ENCODE measurements at regions not wholly inside any gene's neighbourhood (a gene's known extent, or its start where the extent isn't known, plus 50 kb on each side); places are given as distances from the start of the nearest gene placed in this dataset.

DNA sequence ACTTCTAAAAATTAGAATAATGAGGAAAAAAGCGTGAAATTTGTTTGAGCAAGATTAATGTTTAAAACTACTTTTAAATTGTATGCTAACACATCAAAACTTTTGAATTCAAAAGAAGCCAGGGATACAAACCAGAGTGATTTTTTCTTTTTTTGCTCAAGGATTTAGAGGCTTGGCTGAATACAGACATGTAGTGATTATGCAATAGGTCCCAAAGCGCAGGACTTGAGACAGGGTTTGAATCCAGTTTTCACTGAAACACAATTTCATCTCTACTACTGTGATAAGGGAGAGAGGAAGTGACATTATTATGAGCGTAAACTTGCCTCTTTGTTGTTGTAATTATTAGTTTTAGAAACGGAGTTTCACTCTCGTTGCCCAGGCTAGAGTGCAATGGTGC, 207.3 kb downstream of the ZNF33B start:
- no peak overlapping the region for H2AFZ ChIP-seq (ENCODE audit: low read depth, low read length)
- H3K4me3 ChIP-seq (ENCODE audit: low read length) = no peak overlapping the region
- H3F3A ChIP-seq (ENCODE audit: insufficient read depth, low read length, poor library complexity, severe bottlenecking) = no peaks in the 10 kb centered on the region
- no peaks in the 10 kb centered on the region for H3K27me3 ChIP-seq (ENCODE audit: insufficient read depth, low read depth, low read length)
- H4K20me1 ChIP-seq (ENCODE audit: insufficient read depth) = no peaks in the 10 kb centered on the region
- no peak overlapping the region for H3K27ac ChIP-seq (ENCODE audit: low read length)
- no peaks in the 10 kb centered on the region for H3K36me3 ChIP-seq (ENCODE audit: insufficient read depth, low read length)
- H3K4me2 ChIP-seq (ENCODE audit: low read length) = no peak overlapping the region
- H3K79me2 ChIP-seq (replicated peaks; ENCODE audit: insufficient read depth, low read length) = no peaks in the 10 kb centered on the region
- H3K9me2 ChIP-seq (ENCODE audit: insufficient read depth, low read length) = no peaks in the 10 kb centered on the region
- no peaks in the 10 kb centered on the region for H3K9me3 ChIP-seq (ENCODE audit: low read length)
- no peak for TF ChIP-seq RAD21 (conservative IDR thresholded peaks at IDR 0.05)
- TF ChIP-seq, protein P1, sequence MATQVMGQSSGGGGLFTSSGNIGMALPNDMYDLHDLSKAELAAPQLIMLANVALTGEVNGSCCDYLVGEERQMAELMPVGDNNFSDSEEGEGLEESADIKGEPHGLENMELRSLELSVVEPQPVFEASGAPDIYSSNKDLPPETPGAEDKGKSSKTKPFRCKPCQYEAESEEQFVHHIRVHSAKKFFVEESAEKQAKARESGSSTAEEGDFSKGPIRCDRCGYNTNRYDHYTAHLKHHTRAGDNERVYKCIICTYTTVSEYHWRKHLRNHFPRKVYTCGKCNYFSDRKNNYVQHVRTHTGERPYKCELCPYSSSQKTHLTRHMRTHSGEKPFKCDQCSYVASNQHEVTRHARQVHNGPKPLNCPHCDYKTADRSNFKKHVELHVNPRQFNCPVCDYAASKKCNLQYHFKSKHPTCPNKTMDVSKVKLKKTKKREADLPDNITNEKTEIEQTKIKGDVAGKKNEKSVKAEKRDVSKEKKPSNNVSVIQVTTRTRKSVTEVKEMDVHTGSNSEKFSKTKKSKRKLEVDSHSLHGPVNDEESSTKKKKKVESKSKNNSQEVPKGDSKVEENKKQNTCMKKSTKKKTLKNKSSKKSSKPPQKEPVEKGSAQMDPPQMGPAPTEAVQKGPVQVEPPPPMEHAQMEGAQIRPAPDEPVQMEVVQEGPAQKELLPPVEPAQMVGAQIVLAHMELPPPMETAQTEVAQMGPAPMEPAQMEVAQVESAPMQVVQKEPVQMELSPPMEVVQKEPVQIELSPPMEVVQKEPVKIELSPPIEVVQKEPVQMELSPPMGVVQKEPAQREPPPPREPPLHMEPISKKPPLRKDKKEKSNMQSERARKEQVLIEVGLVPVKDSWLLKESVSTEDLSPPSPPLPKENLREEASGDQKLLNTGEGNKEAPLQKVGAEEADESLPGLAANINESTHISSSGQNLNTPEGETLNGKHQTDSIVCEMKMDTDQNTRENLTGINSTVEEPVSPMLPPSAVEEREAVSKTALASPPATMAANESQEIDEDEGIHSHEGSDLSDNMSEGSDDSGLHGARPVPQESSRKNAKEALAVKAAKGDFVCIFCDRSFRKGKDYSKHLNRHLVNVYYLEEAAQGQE (IDR thresholded peaks at IDR 0.05; ENCODE audit: borderline replicate concordance) = no peak
- no peak for TF ChIP-seq TAF1 (IDR thresholded peaks at IDR 0.05; ENCODE audit: low read depth)
- no peak overlapping the region for H3K9ac ChIP-seq (ENCODE audit: low read length)

DNA sequence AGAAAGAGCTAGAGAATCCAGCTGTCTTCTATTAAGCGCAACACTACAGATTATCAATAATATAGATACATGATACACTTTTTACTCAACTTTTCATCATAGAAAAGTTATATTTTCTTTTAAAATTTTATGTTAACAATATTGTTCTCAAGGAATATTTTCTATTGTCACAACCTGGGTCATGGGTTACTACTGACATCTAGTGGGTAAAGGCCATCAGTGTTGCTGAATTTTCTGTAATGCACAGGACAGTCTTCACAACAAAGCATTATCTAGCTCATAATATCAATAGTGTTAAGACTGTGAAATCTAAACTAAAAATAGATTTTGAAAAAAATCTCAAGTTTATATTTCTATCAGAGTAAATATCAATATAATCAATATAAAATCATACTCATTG, 209.8 kb downstream of the ZNF33B start:
- no peak overlapping the region for H3K4me3 ChIP-seq (ENCODE audit: low read length)
- no peaks in the 10 kb centered on the region for H3K27me3 ChIP-seq (ENCODE audit: insufficient read depth, low read depth, low read length)
- no peaks in the 10 kb centered on the region for H3K9me2 ChIP-seq (ENCODE audit: insufficient read depth, low read length)
- no peaks in the 10 kb centered on the region for H3K9me3 ChIP-seq (ENCODE audit: low read length)
- H2AFZ ChIP-seq (ENCODE audit: low read depth, low read length) = no peak overlapping the region
- H3K36me3 ChIP-seq (ENCODE audit: insufficient read depth, low read length) = no peaks in the 10 kb centered on the region
- H3K9ac ChIP-seq (ENCODE audit: low read length) = no peak overlapping the region
- H4K20me1 ChIP-seq (ENCODE audit: insufficient read depth) = no peaks in the 10 kb centered on the region
- H3K4me2 ChIP-seq (ENCODE audit: low read length) = no peak overlapping the region
- TF ChIP-seq RAD21 (conservative IDR thresholded peaks at IDR 0.05) (no peak), TAF1 (IDR thresholded peaks at IDR 0.05; ENCODE audit: low read depth) (no peak), SMC3 (conservative IDR thresholded peaks at IDR 0.05; ENCODE audit: poor library complexity) (no peak), CTCF (IDR thresholded peaks at IDR 0.05; ENCODE audit: poor library complexity, severe bottlenecking) (no peak), MXI1 (conservative IDR thresholded peaks at IDR 0.05; ENCODE audit: poor library complexity, severe bottlenecking) (no peak), POLR2AphosphoS5 (IDR thresholded peaks at IDR 0.05) (no peak), EZH2 (IDR thresholded peaks at IDR 0.05; ENCODE audit: borderline replicate concordance, insufficient read depth, low read length, poor library complexity, severe bottlenecking) (no peak), EP300 (conservative IDR thresholded peaks at IDR 0.05; ENCODE audit: poor library complexity, severe bottlenecking) (no peak)
- TF ChIP-seq, protein P1 (IDR thresholded peaks at IDR 0.05; ENCODE audit: borderline replicate concordance) = no peak
- no peak overlapping the region for H3K27ac ChIP-seq (ENCODE audit: low read length)
- no peaks in the 10 kb centered on the region for H3K79me2 ChIP-seq (replicated peaks; ENCODE audit: insufficient read depth, low read length)
- H3F3A ChIP-seq (ENCODE audit: insufficient read depth, low read length, poor library complexity, severe bottlenecking) = no peaks in the 10 kb centered on the region

Measured in neural cell (in vitro differentiated cells).